GM12878 (cell line): ENCODE measurements at regions not wholly inside any gene's neighbourhood (a gene's known extent, or its start where the extent isn't known, plus 50 kb on each side); places are given as distances from the start of the nearest gene placed in this dataset.
A peak's percentile ranks its signal among the peaks of the same experiment; 100 is the strongest.

Experiments
- ATAC-seq: fragments of 200-7000 bp; cut with Tn5 transposase; 3 replicates; pipeline ENCODE4 v1.9.1; 2020; ENCODE audit warnings: mild to moderate bottlenecking, moderate library complexity
- BruUV-seq: library from RNA; stranded (reverse); fragments of 400-500 nt; replicated peaks from 2 replicates; lab custom pipeline; 2021; lab: Mats Ljungman, UMichigan
- CTCF ChIA-PET: fragments of 300-600 bp; sonication (Branson Sonifier 250); formaldehyde crosslinking; extraction: SDS; loops from one replicate; lab custom pipeline; 2021; ENCODE audit warnings: inconsistent platforms; lab: Yijun Ruan, JAX
- POLR2A ChIA-PET: fragments of 350-600 bp; formaldehyde crosslinking; extraction: SDS; loops from one replicate; lab custom pipeline; 2021; ENCODE audit warnings: inconsistent platforms; lab: Charles Lee
- RAD21 ChIA-PET: fragments of 300-600 bp; sonication (Branson Sonifier 250); formaldehyde crosslinking; loops from one replicate; lab custom pipeline; 2023; ENCODE audit warnings: antibody characterized with exemption; ENCODE audit not compliant: unreplicated experiment; lab: Charles Lee
- SMC1A ChIA-PET: fragments of 300-600 bp; sonication (Branson Sonifier 250); formaldehyde crosslinking; loops from one replicate; lab custom pipeline; 2023; ENCODE audit not compliant: unreplicated experiment, uncharacterized antibody; lab: Charles Lee
- DNase-seq: peaks from one replicate; pipeline ENCODE4 v3.0.0-alpha.2; 2011; ENCODE audit warnings: low read depth, low spot score
- FAIRE-seq: peaks from 3 replicates; lab custom pipeline; 2011; peaks lifted over from hg19 to GRCh38; lab: Jason Lieb, UNC
- H2AFZ ChIP-seq: 2 replicates; pipeline ENCODE4 v1.6.0; 2011; ENCODE audit warnings: low read depth, low read length, control low read depth; ENCODE audit not compliant: control insufficient read depth
- H3K27ac ChIP-seq: 2 replicates; pipeline ENCODE4 v1.5.1; 2011; ENCODE audit warnings: control low read depth; ENCODE audit not compliant: control insufficient read depth, insufficient read depth
- H3K27me3 ChIP-seq, 2 experiments: replicated peaks in 1 of 2; 2 replicates each; pipeline versions ENCODE4 v1.6.0 to v1.6.1; 2011; ENCODE audit warnings: low read length in 1 of 2; ENCODE audit not compliant: control insufficient read depth in 2 of 2, insufficient read depth in 2 of 2
- H3K36me3 ChIP-seq, 2 experiments: 2 replicates each; pipeline ENCODE4 v1.5.1; 2011; ENCODE audit warnings: low read length in 1 of 2; ENCODE audit not compliant: control insufficient read depth in 2 of 2, insufficient read depth in 2 of 2
- H3K4me1 ChIP-seq: 2 replicates; pipeline ENCODE4 v1.6.1; 2011; ENCODE audit warnings: mild to moderate bottlenecking, low read length, moderate library complexity, mixed read lengths; ENCODE audit not compliant: control insufficient read depth, insufficient read depth
- H3K4me2 ChIP-seq: 2 replicates; pipeline ENCODE4 v1.6.0; 2011; ENCODE audit warnings: control low read depth; ENCODE audit not compliant: control insufficient read depth, insufficient read depth
- H3K4me3 ChIP-seq: fragments of 200-600 bp; sonication (generic); 2 replicates; pipeline ENCODE4 v1.5.1; 2016
- H3K79me2 ChIP-seq: 2 replicates; pipeline ENCODE4 v1.6.0; 2011; ENCODE audit warnings: low read length; ENCODE audit not compliant: control insufficient read depth, insufficient read depth
- H3K9ac ChIP-seq: 2 replicates; pipeline ENCODE4 v1.8.0; 2011; ENCODE audit warnings: low read length, control low read depth, mixed read lengths; ENCODE audit not compliant: control insufficient read depth, insufficient read depth
- H3K9me3 ChIP-seq: replicated peaks from 3 replicates; pipeline ENCODE4 v1.5.1; 2011; ENCODE audit warnings: mild to moderate bottlenecking, low read length; ENCODE audit not compliant: control insufficient read depth, insufficient read depth
- H4K20me1 ChIP-seq: 2 replicates; pipeline ENCODE4 v1.6.0; 2011; ENCODE audit not compliant: control insufficient read depth, insufficient read depth
- CTCF ChIP-seq, 3 experiments: IDR thresholded peaks in 2 of 3; conservative IDR thresholded peaks in 1 of 3; 2 replicates each; pipeline ENCODE4 v1.5.1; 2011; ENCODE audit warnings: low read depth in 3 of 3, low read length in 3 of 3, mild to moderate bottlenecking in 3 of 3, control low read depth in 2 of 3, moderate library complexity in 2 of 3, inconsistent platforms in 1 of 3, mixed read lengths in 1 of 3; ENCODE audit not compliant: control insufficient read depth in 2 of 3, insufficient read depth in 1 of 3; ENCODE audit errors: extremely low read depth in 1 of 3
- NRF1 ChIP-seq: conservative IDR thresholded peaks from 2 replicates; pipeline ENCODE4 v1.6.1; 2011; ENCODE audit warnings: mild to moderate bottlenecking, low read depth, low read length, improper control_type of control experiment
- RAD21 ChIP-seq: IDR thresholded peaks from 2 replicates; pipeline ENCODE4 v1.6.1; 2011; ENCODE audit warnings: mild to moderate bottlenecking, low read depth, low read length, moderate library complexity; ENCODE audit not compliant: insufficient read depth
- SMC3 ChIP-seq: IDR thresholded peaks from 2 replicates; pipeline ENCODE4 v1.6.1; 2011; ENCODE audit warnings: low read length, improper control_type of control experiment, borderline replicate concordance
- ZBTB11 ChIP-seq: fragments of 450-650 bp; formaldehyde crosslinking; IDR thresholded peaks from 2 replicates; pipeline ENCODE4 v1.5.0; 2022; ENCODE audit warnings: mild to moderate bottlenecking, missing genetic modification characterization
- ZBTB33 ChIP-seq: fragments of 450-650 bp; IDR thresholded peaks from 2 replicates; pipeline ENCODE4 v1.6.1; 2017; ENCODE audit warnings: mild to moderate bottlenecking
- WGBS: methylation state at CpG from one replicate; pipeline ENCODE4 v1.1.6; 2016; ENCODE audit warnings: low lambda C conversion rate; ENCODE audit not compliant: insufficient replicate concordance, insufficient coverage; ENCODE audit errors: missing lambda C conversion rate; 5-methylcytosine and 5-hydroxymethylcytosine counted together
- in situ Hi-C: fragments of 300-500 bp; cut with MboI; formaldehyde crosslinking; loops from 9 replicates; pipeline ENCODE4 v1.14.3; 2018; ENCODE audit warnings: mixed read lengths
- intact Hi-C: fragments of 100-400 bp; cut with micrococcal nuclease; formaldehyde crosslinking; loops from one replicate; pipeline ENCODE4 v1.14.2; 2022; ENCODE audit not compliant: unreplicated experiment

- no TSS peak for BruUV-seq
- ATAC-seq, result peak; percentile 62
Observed at GRCh38 chr13:21913010-21913409, 242.1 kb downstream of the FGF9 start.

More at GRCh38 chr13:21913010-21913409, 242.1 kb downstream of the FGF9 start:
- Histone ChIP-seq H3K9ac (no peak overlapping the region), H3K4me1 (no peaks in the 10 kb centered on the region), H4K20me1 (no peaks in the 10 kb centered on the region), H3K4me3 (no peak overlapping the region), H3K36me3 (no peaks in the 10 kb centered on the region), H3K27me3 (no peaks in the 10 kb centered on the region), H3K79me2 (no peaks in the 10 kb centered on the region)
- RAD21 ChIA-PET, result interaction anchor here (1.0 to 1.8 kb wide), 4 partner anchors 148 to 883 kb away, joined by 4 to 11 read pairs (median 6); no protein-coding TSS in a partner anchor
- intact Hi-C loops (no loop called here), in situ Hi-C loops (no loop called here)
- WGBS, result 38% methylated on average over 8 of the region's 8 CpGs
- POLR2A ChIA-PET, result no interaction called here
- TF ChIP-seq NRF1 (no peak), ZBTB11 (no peak), CTCF (IDR thresholded peaks at IDR 0.05 in 2 of 3, conservative IDR thresholded peaks at IDR 0.05 in 1 of 3; ENCODE audit: control insufficient read depth in 2 of 3, extremely low read depth in 1 of 3, insufficient read depth in 1 of 3, low read depth in 3 of 3, low read length in 3 of 3) (peak in 2 of 3 experiments; percentile 15 to 26; a peak in 3 of 6 replicates), RAD21 (peak; percentile 72), ZBTB33 (no peak), SMC3 (peak; percentile 41; the same call in 1 of the 2 replicates)
- TF ChIP-seq, all 136 proteins: peak for 3
- Histone ChIP-seq H3K9me3 (no peaks in the 10 kb centered on the region), H3K27ac (no peak overlapping the region), H2AFZ (no peak overlapping the region), H3K4me2 (no peak overlapping the region)
- FAIRE-seq (no peak), DNase-seq (no peak)
- ChIA-PET CTCF (interaction anchor here (0.6 to 3.8 kb wide), 12 partner anchors 9 to 373 kb away, joined by 3 to 22 read pairs (median 3); no protein-coding TSS in a partner anchor), SMC1A (interaction anchor here (0.5 to 1.8 kb wide), 9 partner anchors 148 to 619 kb away, joined by 3 to 10 read pairs (median 3); no protein-coding TSS in a partner anchor)
